Prostate gland (tissue), 2 donors: ENCODE measurements at regions not wholly inside any gene's neighbourhood (a gene's known extent, or its start where the extent isn't known, plus 50 kb on each side); places are given as distances from the start of the nearest gene placed in this dataset.

Source experiments
- DNase-seq: peaks from one replicate; pipeline ENCODE4 v3.0.0-alpha.2; 2019; ENCODE audit warnings: low spot score
- H3K27ac ChIP-seq, 2 donors: fragments of 200-600 bp; sonication (generic); 2 replicates each; pipeline ENCODE4 v1.5.1; 2017 to 2019
- H3K27me3 ChIP-seq: fragments of 200-600 bp; sonication (generic); replicated peaks from 2 replicates; pipeline ENCODE4 v1.5.1; 2019; ENCODE audit not compliant: insufficient read depth
- H3K36me3 ChIP-seq, 2 donors: fragments of 200-600 bp; sonication (generic); 1 replicate in 1 of 2; 2 replicates in 1 of 2; pipeline versions ENCODE4 v1.5.1 to v1.8.1; 2017 to 2019
- H3K4me1 ChIP-seq: fragments of 200-600 bp; sonication (generic); replicated peaks from 2 replicates; pipeline ENCODE4 v1.5.1; 2019
- H3K4me3 ChIP-seq, 2 donors: fragments of 200-600 bp; sonication (generic); 2 replicates each; pipeline ENCODE4 v1.5.1; 2017 to 2019
- H3K9me3 ChIP-seq: fragments of 200-600 bp; sonication (generic); 2 replicates; pipeline ENCODE4 v1.5.1; 2017
- POLR2A ChIP-seq: fragments of 450-650 bp; IDR thresholded peaks from one replicate; pipeline ENCODE4 v1.6.1; 2016; ENCODE audit warnings: antibody characterized with exemption, mild to moderate bottlenecking
- POLR2AphosphoS5 ChIP-seq: sonication (generic); formaldehyde crosslinking; IDR thresholded peaks from one replicate; pipeline ENCODE4 v1.6.1; 2017; ENCODE audit warnings: antibody characterized with exemption
- WGBS: methylation state at CpG from one replicate; pipeline ENCODE4 v1.1.5; 2018; 5-methylcytosine and 5-hydroxymethylcytosine counted together
- intact Hi-C: fragments of 100-400 bp; cut with DNase I; formaldehyde crosslinking; loops from one replicate; pipeline ENCODE4 v1.14.2; 2022
- TF ChIP-seq, protein P1 (sequence below), 4 experiments: fragments of 200-600 bp in 2 of 4; fragments of 450-650 bp in 2 of 4; sonication (generic) in 2 of 4; IDR thresholded peaks; 1 replicate in 3 of 4; 2 replicates in 1 of 4; pipeline ENCODE4 v1.5.1; 2016 to 2019; ENCODE audit warnings: antibody characterized with exemption in 4 of 4, mild to moderate bottlenecking in 2 of 4, moderate library complexity in 2 of 4

DNA sequence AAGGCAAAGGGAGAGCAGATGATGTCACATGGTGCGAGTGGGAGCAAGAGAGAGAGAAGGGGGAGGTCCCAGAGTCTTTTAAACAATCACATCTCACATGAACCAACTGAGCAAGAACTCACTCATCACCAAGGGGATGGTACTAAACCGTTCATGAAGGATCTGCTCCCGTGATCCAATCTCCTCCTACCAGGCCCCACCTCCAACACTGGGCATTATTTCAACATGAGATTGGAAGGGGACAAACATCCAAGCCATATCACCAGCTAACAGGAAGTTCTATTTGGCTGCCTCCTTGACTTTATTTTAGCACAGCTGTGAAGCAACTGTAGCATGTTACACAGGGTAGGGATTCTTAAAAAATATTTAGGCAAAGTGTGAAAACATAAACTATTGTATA, 102.5 kb downstream of the DDIT4L start:
- no peaks in the 10 kb centered on the region for H3K27me3 ChIP-seq
- WGBS: 43% methylated on average over 3 of the region's 3 CpGs
- intact Hi-C loops: no loop called here

DNA sequence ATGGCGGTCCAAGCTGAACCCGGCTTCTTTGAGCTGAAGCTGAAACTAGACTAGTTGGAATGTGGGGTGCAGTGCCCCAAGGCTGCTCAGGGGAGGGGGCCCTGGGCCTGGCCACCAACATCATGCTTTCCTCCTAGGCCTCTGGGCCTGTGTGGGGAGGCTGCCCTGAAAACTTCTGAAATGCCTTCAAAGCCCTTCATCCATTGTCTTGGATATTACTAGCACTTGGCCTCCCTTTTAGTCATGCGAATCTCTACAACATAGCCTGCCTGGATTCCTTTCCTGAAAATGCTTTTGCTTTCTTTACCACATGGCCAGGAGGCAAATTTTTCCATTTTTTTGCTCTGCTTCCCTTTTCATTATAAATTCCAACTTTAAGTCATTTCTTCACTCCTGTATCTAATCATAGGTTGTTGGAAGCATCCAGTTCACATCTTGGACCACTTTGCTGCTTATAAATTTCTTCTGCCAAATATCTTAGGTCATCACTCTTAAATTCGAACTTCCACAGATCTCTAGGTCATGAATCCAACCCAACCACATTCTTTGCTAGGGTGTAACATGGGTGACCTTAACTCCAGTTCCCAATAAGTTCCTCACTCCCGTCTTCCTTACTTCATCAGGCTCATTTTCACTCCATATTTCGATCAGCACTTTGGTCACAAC, 103.4 kb downstream of the DDIT4L start:
- no peak overlapping the region for H3K4me3 ChIP-seq
- intact Hi-C loops: no loop called here
- H3K9me3 ChIP-seq: no peaks in the 10 kb centered on the region
- no peaks in the 10 kb centered on the region for H3K4me1 ChIP-seq
- no peak for DNase-seq
- WGBS: 76% methylated on average over 6 of the region's 6 CpGs
- H3K27ac ChIP-seq: no peak overlapping the region
- TF ChIP-seq POLR2AphosphoS5: no peak
- TF ChIP-seq POLR2A: no peak
- TF ChIP-seq, protein P1, sequence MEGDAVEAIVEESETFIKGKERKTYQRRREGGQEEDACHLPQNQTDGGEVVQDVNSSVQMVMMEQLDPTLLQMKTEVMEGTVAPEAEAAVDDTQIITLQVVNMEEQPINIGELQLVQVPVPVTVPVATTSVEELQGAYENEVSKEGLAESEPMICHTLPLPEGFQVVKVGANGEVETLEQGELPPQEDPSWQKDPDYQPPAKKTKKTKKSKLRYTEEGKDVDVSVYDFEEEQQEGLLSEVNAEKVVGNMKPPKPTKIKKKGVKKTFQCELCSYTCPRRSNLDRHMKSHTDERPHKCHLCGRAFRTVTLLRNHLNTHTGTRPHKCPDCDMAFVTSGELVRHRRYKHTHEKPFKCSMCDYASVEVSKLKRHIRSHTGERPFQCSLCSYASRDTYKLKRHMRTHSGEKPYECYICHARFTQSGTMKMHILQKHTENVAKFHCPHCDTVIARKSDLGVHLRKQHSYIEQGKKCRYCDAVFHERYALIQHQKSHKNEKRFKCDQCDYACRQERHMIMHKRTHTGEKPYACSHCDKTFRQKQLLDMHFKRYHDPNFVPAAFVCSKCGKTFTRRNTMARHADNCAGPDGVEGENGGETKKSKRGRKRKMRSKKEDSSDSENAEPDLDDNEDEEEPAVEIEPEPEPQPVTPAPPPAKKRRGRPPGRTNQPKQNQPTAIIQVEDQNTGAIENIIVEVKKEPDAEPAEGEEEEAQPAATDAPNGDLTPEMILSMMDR (IDR thresholded peaks at IDR 0.05): no peak
- H3K36me3 ChIP-seq: no peaks in the 10 kb centered on the region
- no peaks in the 10 kb centered on the region for H3K27me3 ChIP-seq

More for the DNA sequence above, 102.5 kb downstream of the DDIT4L start:
- Histone ChIP-seq H3K9me3 (no peaks in the 10 kb centered on the region), H3K4me1 (no peaks in the 10 kb centered on the region), H3K36me3 (no peaks in the 10 kb centered on the region), H3K4me3 (no peak overlapping the region), H3K27ac (no peak overlapping the region)
- no peak for DNase-seq
- no peak for TF ChIP-seq POLR2AphosphoS5
- no peak for TF ChIP-seq POLR2A
- TF ChIP-seq, protein P1 (IDR thresholded peaks at IDR 0.05): no peak

DNA sequence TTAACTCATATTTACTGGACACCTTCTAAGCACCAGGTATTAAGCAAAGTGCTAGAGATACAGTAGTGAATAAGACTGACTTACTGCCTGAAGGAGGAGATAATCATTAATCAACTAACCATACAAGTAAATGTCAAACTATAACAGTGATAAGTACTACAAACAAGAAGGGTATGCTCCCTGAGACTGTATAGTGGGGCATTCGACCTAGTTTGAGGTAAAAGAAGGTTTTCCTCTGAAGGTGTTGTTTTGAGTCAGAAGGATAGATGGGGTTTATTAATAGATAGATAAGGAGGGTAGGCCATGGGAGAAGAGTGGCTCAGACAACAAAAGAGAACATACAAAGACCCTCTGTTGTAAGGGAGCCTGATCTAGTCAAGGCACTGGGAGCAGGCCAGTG, 105.4 kb downstream of the DDIT4L start:
- Histone ChIP-seq H3K27me3 (no peaks in the 10 kb centered on the region), H3K9me3 (no peaks in the 10 kb centered on the region), H3K4me3 (no peak overlapping the region), H3K4me1 (no peaks in the 10 kb centered on the region), H3K27ac (no peak overlapping the region), H3K36me3 (no peaks in the 10 kb centered on the region)
- DNase-seq: no peak
- 35% methylated on average over 1 of the region's 1 CpG for WGBS
- no peak for TF ChIP-seq POLR2A
- TF ChIP-seq POLR2AphosphoS5: no peak
- TF ChIP-seq, protein P1 (IDR thresholded peaks at IDR 0.05): no peak
- intact Hi-C loops: no loop called here

DNA sequence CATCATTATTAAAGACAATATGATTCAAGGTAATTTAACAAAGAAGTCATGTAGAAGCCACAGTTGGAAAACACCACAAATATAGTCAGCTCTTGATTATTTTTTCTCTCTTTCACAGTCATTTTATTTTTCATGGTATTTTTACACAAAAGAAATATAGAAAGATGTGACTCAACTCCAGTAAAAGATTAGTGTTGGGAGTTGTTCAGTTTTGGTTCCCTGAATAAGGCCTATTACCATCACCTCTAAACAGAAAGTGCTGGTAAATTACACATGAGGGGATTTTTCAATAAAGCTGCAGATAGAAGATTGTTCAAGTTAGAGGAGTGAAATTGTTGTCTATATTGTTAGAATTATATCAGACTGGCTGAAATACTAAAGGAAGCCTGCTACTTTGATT, 107.0 kb downstream of the DDIT4L start:
- Histone ChIP-seq H3K4me3 (no peak overlapping the region), H3K27ac (no peak overlapping the region), H3K36me3 (no peaks in the 10 kb centered on the region), H3K4me1 (no peaks in the 10 kb centered on the region), H3K9me3 (no peaks in the 10 kb centered on the region), H3K27me3 (no peaks in the 10 kb centered on the region)
- DNase-seq: no peak
- intact Hi-C loops: no loop called here
- TF ChIP-seq, protein P1 (IDR thresholded peaks at IDR 0.05): no peak
- TF ChIP-seq POLR2A (no peak), POLR2AphosphoS5 (no peak)

DNA sequence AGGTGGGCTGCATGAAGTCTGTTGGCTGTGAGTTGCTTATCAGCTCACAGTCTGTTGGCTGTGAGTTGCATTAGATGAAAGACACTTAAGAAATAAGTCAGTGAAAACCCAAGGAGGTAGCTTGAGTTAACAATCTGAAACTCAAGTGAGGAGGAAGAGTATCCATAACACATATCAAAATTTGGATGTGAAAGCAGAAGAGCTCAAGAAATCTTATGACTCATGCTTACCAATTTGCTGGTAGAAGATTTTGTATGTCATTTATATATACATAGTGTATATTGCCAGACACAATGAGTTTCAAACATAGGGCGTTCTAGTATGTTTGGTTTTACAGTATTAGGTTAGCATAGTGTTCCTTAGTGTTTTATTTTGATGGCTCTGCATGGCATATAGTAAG, 107.4 kb downstream of the DDIT4L start:
- Histone ChIP-seq H3K27me3 (no peaks in the 10 kb centered on the region), H3K27ac (no peak overlapping the region), H3K36me3 (no peaks in the 10 kb centered on the region), H3K4me1 (no peaks in the 10 kb centered on the region), H3K9me3 (no peaks in the 10 kb centered on the region), H3K4me3 (no peak overlapping the region)
- intact Hi-C loops: no loop called here
- 48% methylated on average over 1 of the region's 1 CpG for WGBS
- DNase-seq: no peak
- no peak for TF ChIP-seq POLR2A
- TF ChIP-seq, protein P1 (IDR thresholded peaks at IDR 0.05): no peak
- TF ChIP-seq POLR2AphosphoS5: no peak
